ENCODE measurements at regions not wholly inside any gene's neighbourhood (a gene's known extent, or its start where the extent isn't known, plus 50 kb on each side); places are given as distances from the start of the nearest gene placed in this dataset.

DNA sequence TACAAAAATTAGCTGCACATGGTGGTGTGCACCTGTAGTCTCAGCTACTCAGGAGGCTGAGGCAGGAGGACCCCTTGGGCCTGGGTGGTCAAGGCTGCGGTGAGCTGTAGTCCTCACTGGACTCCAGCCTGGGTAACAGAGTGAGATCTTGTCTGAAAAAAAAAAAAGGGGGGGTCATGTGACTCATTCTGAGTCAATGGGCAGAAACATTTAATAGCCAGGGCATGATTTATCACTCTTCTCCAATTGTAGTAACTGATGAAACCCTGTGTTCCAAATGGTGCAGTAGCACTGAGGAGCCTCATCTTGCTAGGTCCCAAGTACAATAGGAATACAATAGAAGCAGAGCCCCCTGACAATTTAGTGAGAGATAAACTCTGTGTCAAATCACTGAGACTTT, 78.9 kb upstream of the CCDC68 start:
- no peak for DNase-seq

DNA sequence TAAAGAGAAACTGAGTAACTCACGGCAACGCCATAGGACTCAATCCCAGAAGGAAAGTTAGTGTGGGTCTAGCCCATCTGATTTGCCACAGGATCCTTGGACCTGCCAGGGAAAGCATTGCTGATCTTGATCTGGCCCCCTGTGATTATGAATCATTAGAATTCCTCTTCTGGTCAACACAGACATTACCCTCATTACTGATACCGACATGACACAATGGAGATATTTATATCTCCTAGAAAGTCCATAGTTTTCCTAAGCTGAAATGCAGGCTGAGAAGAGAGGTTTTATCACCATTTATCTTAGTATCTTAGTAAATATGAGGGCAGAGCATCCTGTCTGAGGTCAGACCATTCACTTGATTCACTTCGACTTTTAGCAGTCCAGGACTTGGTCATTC, 75.5 kb upstream of the CCDC68 start:
- DNase-seq, result no peak

GRCh38 chr18:55031979-55032378, 72.7 kb upstream of the CCDC68 start:
- DNase-seq, result no peak

GRCh38 chr18:55031576-55031975, 72.3 kb upstream of the CCDC68 start:
- DNase-seq, result no peak

DNA sequence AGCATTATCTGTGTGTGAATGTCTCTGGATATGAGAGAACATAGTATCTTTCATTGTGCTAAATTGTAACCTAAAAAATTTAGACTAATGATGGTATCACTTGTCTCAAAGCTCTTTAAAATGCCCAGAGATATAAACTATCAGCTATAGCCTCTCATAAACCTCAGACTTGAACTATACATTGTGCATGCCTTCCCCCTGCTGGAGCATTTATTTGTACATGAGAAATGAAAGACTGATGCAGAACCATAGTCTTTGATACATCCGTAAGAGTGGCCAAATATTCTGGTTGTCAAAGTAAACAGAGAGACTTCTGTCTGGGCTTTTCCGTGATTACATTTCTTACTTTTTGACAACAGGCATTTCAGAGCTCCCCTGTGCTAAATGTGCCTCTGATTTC, 71.9 kb upstream of the CCDC68 start:
- no peak for DNase-seq

DNA sequence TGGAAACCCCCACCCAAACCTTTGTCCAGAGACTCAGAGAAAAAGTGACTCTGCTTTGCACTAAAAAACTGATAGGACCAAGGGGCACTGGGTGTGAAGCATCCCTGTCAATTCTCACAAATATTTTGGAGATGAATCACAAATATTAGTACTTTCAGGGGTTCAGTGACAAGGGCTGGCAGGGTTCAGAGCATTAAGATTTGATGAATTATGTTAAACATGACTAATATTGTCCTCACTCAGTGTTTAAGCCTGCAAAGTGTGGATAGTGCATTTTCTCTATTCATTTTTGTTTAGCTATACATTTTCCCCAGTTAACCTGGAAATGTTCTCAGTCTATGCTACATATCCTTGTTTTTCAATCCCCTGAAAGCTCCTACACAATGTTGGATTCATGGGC, 65.3 kb upstream of the CCDC68 start:
- DNase-seq, result no peak

GRCh38 chr18:55018602-55019001, 59.3 kb upstream of the CCDC68 start:
- no peak for DNase-seq

- no peak for DNase-seq
Measured at GRCh38 chr18:55014095-55014494, 54.8 kb upstream of the CCDC68 start.

- no peak for DNase-seq
Measured at GRCh38 chr18:55013685-55014084, 54.4 kb upstream of the CCDC68 start.

DNA sequence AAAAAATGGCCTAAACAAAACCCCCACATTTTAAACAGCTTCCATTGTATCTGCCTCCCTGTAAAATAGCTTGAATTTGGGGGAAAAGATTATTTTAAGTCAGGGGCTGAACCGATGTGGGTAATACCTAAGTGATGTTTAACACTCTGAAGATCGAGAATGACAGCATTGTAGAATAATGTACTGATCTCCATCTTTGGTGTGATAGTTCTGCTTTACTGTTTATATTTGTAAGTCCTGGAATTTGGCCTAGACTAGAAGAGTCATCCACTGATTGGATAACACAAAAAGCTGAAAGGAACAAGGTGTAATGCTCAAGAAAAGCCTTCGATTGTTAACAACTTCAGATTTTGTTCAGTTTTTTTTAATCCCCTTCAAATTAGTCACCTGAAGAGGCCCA, 53.8 kb upstream of the CCDC68 start:
- DNase-seq, result no peak

DNA sequence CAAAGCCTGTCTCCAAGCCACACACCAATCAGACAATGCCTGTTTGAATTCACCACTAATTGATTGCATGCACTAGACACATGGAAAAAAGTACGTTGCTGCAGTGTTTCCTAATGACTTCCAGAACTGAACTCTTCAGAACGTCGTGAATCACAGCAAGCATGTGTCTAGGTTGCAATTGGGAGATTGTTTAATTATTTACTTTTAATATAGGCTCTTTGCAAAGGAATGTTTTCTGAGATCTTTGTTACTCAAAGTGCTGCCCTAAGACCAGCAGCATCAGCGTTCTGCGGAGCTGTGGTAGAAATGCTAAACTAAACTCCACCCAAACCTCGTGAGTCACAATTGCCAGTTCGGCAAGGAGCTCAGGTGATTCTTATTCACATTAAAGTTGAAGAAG, 52.7 kb upstream of the CCDC68 start:
- no peak for DNase-seq

Measured in NCI-H1694 (cell line).